Hepatic stellate cell (primary cell): ENCODE measurements at regions not wholly inside any gene's neighbourhood (a gene's known extent, or its start where the extent isn't known, plus 50 kb on each side); places are given as distances from the start of the nearest gene placed in this dataset.

Source experiments
- DNase-seq: peaks from one replicate; pipeline ENCODE4 v3.0.0; 2011; ENCODE audit warnings: low spot score

- DNase-seq: no peak
Observed at GRCh38 chr12:100741084-100741711, 53.4 kb upstream of the ANO4 start.

- DNase-seq: no peak
Observed at GRCh38 chr12:100743060-100743459, 51.5 kb upstream of the ANO4 start.
